SH-SY5Y (cell line): ENCODE measurements at regions not wholly inside any gene's neighbourhood (a gene's known extent, or its start where the extent isn't known, plus 50 kb on each side); places are given as distances from the start of the nearest gene placed in this dataset.

Experiments
- GATA2 ChIP-seq: IDR thresholded peaks from 2 replicates; pipeline ENCODE4 v1.6.1; 2011; ENCODE audit warnings: mild to moderate bottlenecking, low read depth, low read length
- GATA3 ChIP-seq: IDR thresholded peaks from 2 replicates; pipeline ENCODE4 v1.6.1; 2011; ENCODE audit warnings: low read depth, mild to moderate bottlenecking, low read length, moderate library complexity

- TF ChIP-seq GATA2 (no peak), GATA3 (no peak)
Measured at GRCh38 chr12:68447797-68448260, 115.7 kb upstream of the MDM1 start.
